Type B pancreatic cell (in vitro differentiated cells): ENCODE measurements at regions not wholly inside any gene's neighbourhood (a gene's known extent, or its start where the extent isn't known, plus 50 kb on each side); places are given as distances from the start of the nearest gene placed in this dataset.

ENCODE experiments used
- DNase-seq: peaks from one replicate; pipeline ENCODE4 v3.0.0; 2021; ENCODE audit warnings: mixed read lengths; ENCODE audit not compliant: unreplicated experiment; ENCODE audit errors: extremely low spot score
- H3K27ac Mint-ChIP-seq: 2 replicates; pipeline ENCODE4 v1.8.0; 2021; ENCODE audit warnings: mild to moderate bottlenecking, mixed read lengths
- H3K27me3 Mint-ChIP-seq: 2 replicates; pipeline ENCODE4 v1.8.0; 2021; ENCODE audit warnings: mixed read lengths
- H3K36me3 Mint-ChIP-seq: 2 replicates; pipeline ENCODE4 v1.8.0; 2021; ENCODE audit warnings: mixed read lengths
- H3K4me1 Mint-ChIP-seq: one replicate; pipeline ENCODE4 v1.8.0; 2021; ENCODE audit warnings: mixed read lengths; ENCODE audit not compliant: unreplicated experiment
- H3K4me3 Mint-ChIP-seq: 2 replicates; pipeline ENCODE4 v1.8.0; 2021; ENCODE audit warnings: mild to moderate bottlenecking, mixed read lengths
- H3K9me3 Mint-ChIP-seq: 2 replicates; pipeline ENCODE4 v1.8.0; 2021; ENCODE audit warnings: mixed read lengths
- TF ChIP-seq, protein P1 (sequence below): fragments of 200-600 bp; sonication (generic); conservative IDR thresholded peaks from 2 replicates; pipeline ENCODE4 v1.5.0; 2021; ENCODE audit warnings: antibody characterized with exemption, mild to moderate bottlenecking

DNA sequence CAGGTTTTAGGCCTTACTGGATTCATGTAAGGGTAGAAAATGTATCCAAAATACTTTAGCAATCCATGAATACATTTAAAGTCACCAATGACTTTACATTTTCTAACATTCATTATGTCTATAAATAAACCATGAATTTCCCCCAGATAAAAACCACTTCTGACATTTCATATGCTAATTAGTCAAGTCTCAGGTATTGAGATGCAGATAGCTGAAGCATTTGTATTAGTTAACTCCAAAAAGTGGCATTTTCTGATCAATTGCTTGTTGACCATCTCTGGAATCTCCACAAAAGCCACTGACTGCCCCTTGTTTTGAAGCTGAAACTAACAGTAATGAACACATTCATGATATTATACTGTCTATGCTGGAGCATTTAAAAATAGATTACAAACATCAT lies 68.4 kb upstream of the RAP2B start:
- no peaks in the 10 kb centered on the region for H3K27me3 Mint-ChIP-seq
- no peak overlapping the region for H3K4me3 Mint-ChIP-seq
- H3K9me3 Mint-ChIP-seq, result peaks cover under 1% of the 10 kb centered on the region
- TF ChIP-seq, protein P1, sequence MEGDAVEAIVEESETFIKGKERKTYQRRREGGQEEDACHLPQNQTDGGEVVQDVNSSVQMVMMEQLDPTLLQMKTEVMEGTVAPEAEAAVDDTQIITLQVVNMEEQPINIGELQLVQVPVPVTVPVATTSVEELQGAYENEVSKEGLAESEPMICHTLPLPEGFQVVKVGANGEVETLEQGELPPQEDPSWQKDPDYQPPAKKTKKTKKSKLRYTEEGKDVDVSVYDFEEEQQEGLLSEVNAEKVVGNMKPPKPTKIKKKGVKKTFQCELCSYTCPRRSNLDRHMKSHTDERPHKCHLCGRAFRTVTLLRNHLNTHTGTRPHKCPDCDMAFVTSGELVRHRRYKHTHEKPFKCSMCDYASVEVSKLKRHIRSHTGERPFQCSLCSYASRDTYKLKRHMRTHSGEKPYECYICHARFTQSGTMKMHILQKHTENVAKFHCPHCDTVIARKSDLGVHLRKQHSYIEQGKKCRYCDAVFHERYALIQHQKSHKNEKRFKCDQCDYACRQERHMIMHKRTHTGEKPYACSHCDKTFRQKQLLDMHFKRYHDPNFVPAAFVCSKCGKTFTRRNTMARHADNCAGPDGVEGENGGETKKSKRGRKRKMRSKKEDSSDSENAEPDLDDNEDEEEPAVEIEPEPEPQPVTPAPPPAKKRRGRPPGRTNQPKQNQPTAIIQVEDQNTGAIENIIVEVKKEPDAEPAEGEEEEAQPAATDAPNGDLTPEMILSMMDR, result no peak
- H3K27ac Mint-ChIP-seq, result no peak overlapping the region
- H3K36me3 Mint-ChIP-seq, result no peaks in the 10 kb centered on the region
- no peak for DNase-seq
- H3K4me1 Mint-ChIP-seq, result peaks cover 13% of the 10 kb centered on the region

DNA sequence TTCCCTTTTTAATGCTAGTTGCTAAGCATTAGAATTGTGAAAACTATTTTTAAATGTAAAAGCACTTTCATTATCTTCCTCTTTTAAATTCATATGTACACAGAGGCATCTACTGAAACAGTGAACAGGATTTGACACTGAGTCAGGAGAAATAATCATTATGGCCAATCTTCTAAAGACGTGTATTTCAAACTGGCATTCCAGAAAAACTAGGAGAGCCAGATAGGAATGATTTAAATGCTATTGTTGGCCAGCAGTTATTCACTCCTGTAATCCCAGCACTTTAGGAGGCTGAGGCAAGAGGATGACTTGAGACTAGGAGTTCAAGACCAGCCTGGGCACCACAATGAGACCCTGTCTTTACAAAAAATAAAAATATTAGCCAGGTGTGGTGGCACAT lies 67.6 kb upstream of the RAP2B start:
- TF ChIP-seq, protein P1, result no peak
- H3K4me1 Mint-ChIP-seq, result peaks cover 13% of the 10 kb centered on the region

DNA sequence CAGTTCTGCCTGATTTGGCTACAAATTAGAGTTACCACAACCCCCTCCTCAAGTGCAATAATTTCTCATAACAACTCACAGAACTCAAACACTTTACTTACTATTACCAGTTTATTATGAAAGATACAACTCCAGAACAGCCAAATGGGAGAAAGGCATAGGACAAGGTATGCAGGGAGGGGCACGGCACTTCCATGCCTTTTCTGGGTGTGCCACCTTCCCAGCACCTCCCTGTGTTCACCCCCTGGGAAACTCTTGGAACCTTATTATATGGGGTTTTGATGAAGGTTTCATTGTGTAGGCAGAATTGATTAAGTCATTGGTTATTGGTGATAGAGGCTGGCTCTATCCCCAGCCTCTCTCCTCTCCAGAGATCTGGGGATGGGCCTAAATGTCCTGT lies 66.6 kb upstream of the RAP2B start:
- H3K9me3 Mint-ChIP-seq, result peaks cover 6% of the 10 kb centered on the region
- no peak overlapping the region for H3K4me3 Mint-ChIP-seq
- no peak for DNase-seq
- TF ChIP-seq, protein P1, result no peak
- H3K27ac Mint-ChIP-seq, result no peak overlapping the region
- no peaks in the 10 kb centered on the region for H3K27me3 Mint-ChIP-seq
- H3K36me3 Mint-ChIP-seq, result no peaks in the 10 kb centered on the region
- H3K4me1 Mint-ChIP-seq, result peaks cover 13% of the 10 kb centered on the region

More for the DNA sequence above, 67.6 kb upstream of the RAP2B start:
- DNase-seq, result no peak
- Mint-ChIP-seq H3K4me3 (no peak overlapping the region), H3K27me3 (no peaks in the 10 kb centered on the region), H3K27ac (no peak overlapping the region), H3K9me3 (peaks cover 6% of the 10 kb centered on the region), H3K36me3 (no peaks in the 10 kb centered on the region)

DNA sequence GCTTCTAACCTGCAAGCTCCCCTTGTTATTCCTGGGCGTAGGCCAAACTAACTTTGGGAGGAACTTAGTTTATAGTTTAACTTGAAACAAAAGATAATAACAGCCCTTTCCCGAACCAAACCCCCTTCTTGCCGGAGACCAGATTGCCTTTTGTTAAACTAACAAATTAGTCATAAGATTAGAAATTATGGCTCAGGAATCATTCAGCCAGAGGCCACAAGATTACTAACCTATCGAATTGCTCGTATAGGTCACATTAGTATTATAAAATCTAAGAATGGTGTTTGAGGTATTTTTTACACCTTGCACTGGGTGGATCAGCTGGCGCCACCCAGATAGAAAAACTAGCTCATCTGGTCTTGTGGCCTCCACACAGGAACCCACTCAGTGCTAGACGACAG lies 65.3 kb upstream of the RAP2B start:
- H3K27ac Mint-ChIP-seq, result peak overlapping the region; percentile 34
- H3K9me3 Mint-ChIP-seq, result peaks cover 6% of the 10 kb centered on the region
- TF ChIP-seq, protein P1, result no peak
- no peak overlapping the region for H3K4me3 Mint-ChIP-seq
- DNase-seq, result no peak
- H3K36me3 Mint-ChIP-seq, result no peaks in the 10 kb centered on the region
- no peaks in the 10 kb centered on the region for H3K27me3 Mint-ChIP-seq
- H3K4me1 Mint-ChIP-seq, result peaks cover 8% of the 10 kb centered on the region

DNA sequence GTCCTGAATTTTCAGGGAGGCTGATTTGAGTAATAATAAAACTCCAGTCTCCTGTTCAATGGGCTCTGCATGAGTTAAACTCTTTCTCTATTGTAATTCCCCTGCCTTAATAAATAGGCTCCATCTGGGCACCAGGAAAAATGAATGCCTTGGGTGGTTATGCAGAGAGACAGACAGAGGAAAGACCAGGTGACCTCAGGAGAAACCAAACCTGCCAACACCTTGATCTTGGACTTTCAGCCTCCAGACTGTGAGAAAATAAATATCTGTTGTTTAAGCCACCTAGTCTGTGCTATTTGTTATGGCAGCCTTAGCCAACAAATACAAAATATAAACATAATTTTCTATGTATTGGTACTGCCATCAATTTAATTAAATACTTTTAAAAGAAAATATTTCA lies 64.8 kb upstream of the RAP2B start:
- peak overlapping the region; percentile 34 for H3K27ac Mint-ChIP-seq
- H3K9me3 Mint-ChIP-seq, result peaks cover 6% of the 10 kb centered on the region
- H3K36me3 Mint-ChIP-seq, result no peaks in the 10 kb centered on the region
- peaks cover 8% of the 10 kb centered on the region for H3K4me1 Mint-ChIP-seq
- DNase-seq, result no peak
- H3K27me3 Mint-ChIP-seq, result no peaks in the 10 kb centered on the region
- H3K4me3 Mint-ChIP-seq, result no peak overlapping the region
- TF ChIP-seq, protein P1, result no peak

DNA sequence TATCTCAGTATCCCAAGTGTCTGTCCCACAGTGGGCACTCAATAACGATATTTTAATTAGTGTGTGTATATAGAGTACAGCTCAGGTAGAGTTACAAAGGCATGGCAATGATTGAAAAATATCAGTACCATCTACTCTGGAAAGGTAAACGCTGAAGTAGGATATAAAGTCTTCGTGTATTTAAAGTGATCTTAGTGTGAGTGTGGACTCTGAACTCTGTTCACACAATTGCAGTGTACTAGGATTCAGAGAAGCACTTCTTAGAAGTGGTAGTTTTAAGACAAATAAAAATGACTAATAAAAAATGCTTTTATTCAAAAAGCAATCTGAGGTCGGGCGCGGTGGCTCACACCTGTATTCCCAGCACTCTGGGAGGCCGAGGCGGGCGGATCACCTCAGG lies 62.9 kb upstream of the RAP2B start:
- no peaks in the 10 kb centered on the region for H3K27me3 Mint-ChIP-seq
- H3K4me1 Mint-ChIP-seq, result peaks cover 8% of the 10 kb centered on the region
- H3K27ac Mint-ChIP-seq, result no peak overlapping the region
- no peaks in the 10 kb centered on the region for H3K36me3 Mint-ChIP-seq
- TF ChIP-seq, protein P1, result no peak
- H3K4me3 Mint-ChIP-seq, result no peak overlapping the region
- no peak for DNase-seq
- H3K9me3 Mint-ChIP-seq, result peaks cover 6% of the 10 kb centered on the region
